ENCODE measurements at regions not wholly inside any gene's neighbourhood (a gene's known extent, or its start where the extent isn't known, plus 50 kb on each side); places are given as distances from the start of the nearest gene placed in this dataset.

- Histone ChIP-seq H3K27ac (ENCODE audit: extremely low read depth, low read depth, low read length) (no peak overlapping the region), H3K4me2 (ENCODE audit: insufficient read depth, low read length) (no peak overlapping the region), H4K20me1 (replicated peaks; ENCODE audit: control insufficient read depth, insufficient read depth, low read length) (no peaks in the 10 kb centered on the region), H3K36me3 (ENCODE audit: control insufficient read depth, insufficient read depth, low read length) (no peaks in the 10 kb centered on the region), H3K27me3 (ENCODE audit: control insufficient read depth in 2 of 2, insufficient read depth in 2 of 2, low read length in 2 of 2) (no peaks in the 10 kb centered on the region), H3K79me2 (ENCODE audit: control insufficient read depth, insufficient read depth, low read length) (no peaks in the 10 kb centered on the region), H3K4me3 (no peak overlapping the region), H3K9me3 (replicated peaks; ENCODE audit: control insufficient read depth, insufficient read depth, low read depth, low read length) (no peaks in the 10 kb centered on the region), H3K9me1 (ENCODE audit: control insufficient read depth, insufficient read depth, low read length) (no peaks in the 10 kb centered on the region), H3K9ac (ENCODE audit: insufficient read depth in 1 of 2, low read depth in 2 of 2, low read length in 2 of 2) (no peak overlapping the region), H2AFZ (ENCODE audit: low read depth, low read length) (no peak overlapping the region), H3K4me1 (replicated peaks in 1 of 2; ENCODE audit: control insufficient read depth in 2 of 2, insufficient read depth in 2 of 2, low read length in 2 of 2) (no peaks in the 10 kb centered on the region)
- WGBS (ENCODE audit: insufficient coverage, low coverage, missing lambda C conversion rate): 0% methylated on average over 6 of the region's 6 CpGs
- DNase-seq (ENCODE audit: extremely low read depth in 1 of 4, low spot score in 3 of 4) (no peak), ATAC-seq (no peak), FAIRE-seq (no peak)
- ChIA-PET POLR2A (interaction anchor here (0.6 kb wide), 1 partner anchor 829 kb away, joined by 3 read pairs; no protein-coding TSS in a partner anchor), CTCF (ENCODE audit: low intra/inter-chr PET ratio) (no interaction called here)
- BruUV-seq (replicated peaks): no TSS peak
- intact Hi-C loops (cut with micrococcal nuclease) (no loop called here), in situ Hi-C loops (cut with MboI) (no loop called here)
- TF ChIP-seq ZNF655 (CRISPR knock-in tag; IDR thresholded peaks at IDR 0.05): no peak
- no peak for TF ChIP-seq BDP1 (IDR thresholded peaks at IDR 0.05; ENCODE audit: insufficient read depth, insufficient read length)
- no peak for TF ChIP-seq SPI1 (IDR thresholded peaks at IDR 0.05; ENCODE audit: borderline replicate concordance, low read depth, low read length)
- TF ChIP-seq ILF3 (IDR thresholded peaks at IDR 0.05; ENCODE audit: borderline replicate concordance): no peak
- no peak for TF ChIP-seq RBBP5 (IDR thresholded peaks at IDR 0.05; ENCODE audit: borderline replicate concordance, insufficient read depth, low read length, poor library complexity, severe bottlenecking)
- no peak for TF ChIP-seq YY1 (IDR thresholded peaks at IDR 0.05; ENCODE audit: borderline replicate concordance in 1 of 3, control insufficient read depth in 1 of 3, extremely low read depth in 1 of 3, insufficient read depth in 3 of 3, insufficient read length in 1 of 3, insufficient replicate concordance in 2 of 3, low read depth in 1 of 3, low read length in 2 of 3)
These were observed 199.6 kb upstream of the IRS2 start for GRCh38 chr13:109985871-109986450.
